DMS 273 (cell line): ENCODE measurements at regions not wholly inside any gene's neighbourhood (a gene's known extent, or its start where the extent isn't known, plus 50 kb on each side); places are given as distances from the start of the nearest gene placed in this dataset.
"Not testable (repeated sequence)": the region's sequence is repeated elsewhere in the genome, so short reads cannot be mapped to it uniquely, and the experiment has no call there.

ENCODE experiments used
- DNase-seq: peaks from one replicate; lab custom pipeline; 2025; ENCODE audit not compliant: unreplicated experiment; lab: John Stamatoyannopoulos, UW

DNA sequence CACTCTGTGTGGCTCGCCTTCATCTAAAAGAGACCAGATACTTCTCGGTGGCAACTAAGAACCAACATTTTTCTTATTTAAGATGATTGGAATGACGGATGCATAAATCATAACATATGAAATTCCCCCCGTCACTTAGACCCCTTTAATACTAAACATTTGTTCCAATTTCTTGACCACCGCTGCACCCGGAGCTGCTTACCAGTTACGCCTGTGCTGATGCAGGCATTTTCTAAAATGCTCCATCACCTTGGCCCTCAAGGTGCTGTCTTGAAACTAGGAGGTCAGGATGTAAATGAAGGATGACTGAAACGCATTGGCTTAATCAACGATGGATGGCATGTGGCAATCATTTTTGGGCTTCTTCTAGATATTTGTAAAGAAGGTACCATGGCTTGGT, 130.0 kb downstream of the CPZ start:
- DNase-seq, result no peak

DNA sequence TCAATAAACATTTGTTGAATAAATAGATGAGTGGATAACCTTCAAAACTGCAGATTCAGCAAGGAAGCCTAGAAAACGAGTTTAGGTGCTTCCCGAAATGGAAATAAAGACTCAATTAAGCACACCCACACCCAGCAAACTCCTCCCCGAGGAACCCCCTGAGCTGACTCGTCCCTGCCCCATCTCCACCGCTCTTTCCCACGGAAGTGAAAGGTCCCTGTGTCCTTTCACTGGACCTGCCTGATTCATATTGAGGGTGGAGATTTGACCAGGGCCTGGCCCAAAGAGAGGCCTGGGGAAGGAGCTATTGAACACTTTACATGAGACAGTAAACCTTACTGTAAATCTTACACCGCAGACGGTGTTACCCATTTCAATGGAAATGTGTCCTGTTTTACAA, 129.1 kb downstream of the CPZ start:
- no peak for DNase-seq

DNA sequence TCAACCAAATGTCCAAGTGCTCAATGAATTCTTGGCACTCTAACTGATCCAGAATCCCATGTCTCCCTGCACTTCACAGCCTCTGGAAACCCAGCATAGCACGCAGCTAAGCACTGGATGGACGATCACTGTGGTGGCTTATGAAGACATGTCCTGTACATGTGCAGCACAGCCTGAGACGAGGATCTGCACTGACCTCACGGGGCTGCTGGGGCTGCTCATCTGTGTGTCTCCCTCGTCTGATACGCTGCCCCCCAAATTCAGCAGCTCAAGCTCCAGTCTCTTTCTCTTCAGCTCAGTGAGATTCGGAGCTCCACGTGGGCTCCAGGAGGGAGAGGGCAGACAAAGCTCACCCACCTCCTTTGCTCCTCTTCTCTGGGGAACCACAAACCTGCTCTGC, 126.9 kb downstream of the CPZ start:
- no peak for DNase-seq

DNA sequence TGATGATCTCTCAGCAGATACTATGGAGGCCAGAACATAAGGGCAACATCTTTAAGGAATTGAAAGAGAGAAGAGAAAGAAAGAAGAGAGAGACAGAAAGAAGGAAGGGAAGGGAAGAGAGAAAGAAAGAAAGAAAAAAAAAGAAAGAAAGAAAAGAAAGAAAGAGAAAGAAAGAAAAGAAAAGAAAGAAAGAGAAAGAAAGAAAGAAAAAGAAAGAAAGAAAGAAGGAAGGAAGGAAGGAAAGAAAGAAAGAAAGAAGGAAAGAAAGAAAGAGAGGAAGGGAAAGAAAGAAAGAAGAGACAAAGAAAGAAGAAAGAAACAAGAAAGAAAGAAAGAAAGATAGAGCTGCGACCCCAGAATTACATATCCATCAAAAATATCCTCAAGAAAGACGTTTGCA, 124.9 kb downstream of the CPZ start:
- not testable (repeated sequence) for DNase-seq

DNA sequence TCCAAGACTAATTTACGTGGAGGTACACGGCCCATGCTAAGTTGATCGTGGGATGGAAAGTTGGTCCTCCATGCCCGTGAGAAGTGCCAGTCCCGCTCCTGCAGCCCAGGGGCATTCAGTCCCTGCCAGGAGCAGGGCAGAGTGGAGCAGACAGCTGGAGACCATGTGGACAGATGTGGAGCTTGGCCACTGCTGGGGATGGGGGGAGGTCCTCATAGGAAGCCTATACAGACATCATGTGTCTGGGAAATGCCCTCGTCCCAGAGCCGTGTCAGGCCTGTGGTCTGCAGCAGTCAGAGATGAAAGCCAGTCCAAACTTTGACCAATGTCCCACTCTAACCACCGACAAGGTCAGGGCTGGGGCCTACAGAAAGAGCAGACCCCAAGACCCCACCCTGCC, 118.4 kb downstream of the CPZ start:
- no peak for DNase-seq

DNA sequence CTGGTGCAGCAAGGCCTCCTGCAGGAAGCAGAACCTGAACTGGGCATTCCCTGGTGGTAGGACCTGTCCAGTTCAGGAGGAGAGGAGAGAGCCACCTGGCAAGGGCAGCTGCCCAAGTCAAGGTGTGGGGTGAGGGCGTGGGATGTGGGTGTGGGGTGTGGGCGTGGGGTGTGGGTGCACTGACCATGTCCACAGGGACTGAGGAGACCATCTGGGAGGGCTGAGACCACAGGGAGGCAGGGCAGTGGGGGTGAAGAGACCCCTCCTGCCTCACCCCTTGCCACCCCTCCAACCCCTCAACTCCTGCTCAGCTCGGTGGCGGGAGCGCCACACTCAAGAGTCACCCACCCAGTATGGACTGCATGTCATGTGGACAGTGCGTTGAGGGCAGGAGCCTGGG, 117.9 kb downstream of the CPZ start:
- DNase-seq, result no peak

DNA sequence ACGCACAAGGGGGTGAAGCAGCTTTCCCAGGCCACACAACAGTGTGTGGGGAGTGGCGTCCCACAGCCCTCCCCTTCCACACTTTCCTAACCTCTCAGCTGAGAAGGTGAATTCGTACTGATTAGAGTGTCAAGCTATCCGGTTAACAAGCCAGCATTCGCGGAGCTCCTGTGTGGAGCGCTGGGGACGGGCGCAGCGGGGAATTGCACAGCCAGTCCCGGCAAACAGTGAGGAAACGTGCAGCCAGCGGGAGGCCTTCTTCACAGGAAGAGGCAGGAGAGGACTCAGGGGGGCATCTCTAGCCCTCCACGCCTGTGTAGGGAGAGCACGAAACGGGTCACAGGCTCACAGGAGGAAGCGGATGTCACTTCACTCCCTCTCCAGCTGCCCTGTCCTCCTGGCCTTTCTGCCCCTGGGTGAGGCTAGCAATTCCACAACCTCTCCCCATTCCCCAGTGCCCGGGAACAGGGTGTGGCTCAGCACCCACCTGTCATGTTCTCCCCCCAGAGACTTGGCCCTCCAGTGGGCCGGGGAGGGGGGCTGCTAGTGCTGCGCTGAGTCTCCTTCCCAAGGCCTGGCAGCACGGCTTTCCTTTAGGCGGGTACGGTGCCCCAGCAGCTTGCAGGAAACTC, 117.3 kb downstream of the CPZ start:
- DNase-seq, result no peak

DNA sequence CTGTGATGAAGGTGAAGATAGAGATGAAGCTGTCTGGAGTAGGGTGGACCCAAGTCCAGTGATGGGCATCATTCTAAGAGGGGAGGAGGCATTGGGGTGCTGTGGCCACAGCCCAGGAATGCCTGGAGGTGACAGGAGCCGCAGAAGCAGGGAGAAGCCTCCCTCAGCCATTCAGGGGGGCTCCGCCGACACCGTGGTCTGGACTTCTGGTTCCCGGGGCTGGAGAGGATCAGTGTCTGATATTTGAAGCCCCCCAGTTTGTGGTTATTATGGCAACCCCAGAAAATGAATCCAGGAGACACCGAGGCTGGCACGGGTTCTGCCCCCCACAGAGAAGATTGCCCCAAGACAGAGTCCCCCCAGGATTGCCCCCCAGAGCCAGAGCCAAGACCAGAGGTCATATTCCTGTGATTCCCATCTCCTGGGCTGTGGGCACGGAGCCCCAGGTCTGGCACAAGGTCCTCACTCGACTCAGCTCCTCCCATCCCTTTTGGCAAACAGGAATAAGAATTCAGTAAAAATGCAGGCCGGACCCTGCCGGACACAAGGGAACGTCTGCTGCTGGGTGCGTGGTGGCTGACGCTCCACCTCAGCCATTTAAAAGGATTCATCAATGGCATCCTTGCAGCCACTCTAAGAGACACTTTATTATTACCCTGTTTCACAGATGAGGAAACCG, 116.6 kb downstream of the CPZ start:
- no peak for DNase-seq

DNA sequence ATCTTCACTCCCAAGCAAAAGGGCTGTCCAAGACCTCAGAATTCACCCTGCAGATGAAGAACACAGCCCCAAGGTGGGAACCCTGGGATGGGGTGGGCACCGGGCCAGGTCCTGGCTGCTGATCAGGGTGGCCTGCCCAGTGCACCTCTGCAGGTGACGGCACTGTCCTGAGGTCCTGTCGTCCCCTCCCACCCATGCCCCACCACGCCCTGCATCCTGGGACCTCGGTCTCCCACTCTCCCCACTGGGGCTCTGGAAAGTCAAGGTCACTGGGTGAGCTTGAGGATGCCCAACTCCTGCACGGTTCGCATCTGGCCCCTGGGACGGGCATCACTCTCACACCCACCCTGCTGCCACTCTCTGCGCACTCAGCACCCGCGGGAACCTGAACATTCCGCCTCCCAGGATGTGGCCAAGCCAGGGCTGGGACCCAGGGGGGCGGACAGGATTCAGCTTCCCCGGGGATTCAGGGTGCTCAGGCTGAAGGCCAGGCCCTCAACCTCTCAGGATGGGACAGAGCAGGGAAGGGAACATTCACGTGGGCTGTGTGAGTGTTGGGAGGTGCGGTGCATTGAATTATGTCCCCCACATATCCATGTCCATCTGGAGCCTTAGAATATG, 115.9 kb downstream of the CPZ start:
- no peak for DNase-seq

DNA sequence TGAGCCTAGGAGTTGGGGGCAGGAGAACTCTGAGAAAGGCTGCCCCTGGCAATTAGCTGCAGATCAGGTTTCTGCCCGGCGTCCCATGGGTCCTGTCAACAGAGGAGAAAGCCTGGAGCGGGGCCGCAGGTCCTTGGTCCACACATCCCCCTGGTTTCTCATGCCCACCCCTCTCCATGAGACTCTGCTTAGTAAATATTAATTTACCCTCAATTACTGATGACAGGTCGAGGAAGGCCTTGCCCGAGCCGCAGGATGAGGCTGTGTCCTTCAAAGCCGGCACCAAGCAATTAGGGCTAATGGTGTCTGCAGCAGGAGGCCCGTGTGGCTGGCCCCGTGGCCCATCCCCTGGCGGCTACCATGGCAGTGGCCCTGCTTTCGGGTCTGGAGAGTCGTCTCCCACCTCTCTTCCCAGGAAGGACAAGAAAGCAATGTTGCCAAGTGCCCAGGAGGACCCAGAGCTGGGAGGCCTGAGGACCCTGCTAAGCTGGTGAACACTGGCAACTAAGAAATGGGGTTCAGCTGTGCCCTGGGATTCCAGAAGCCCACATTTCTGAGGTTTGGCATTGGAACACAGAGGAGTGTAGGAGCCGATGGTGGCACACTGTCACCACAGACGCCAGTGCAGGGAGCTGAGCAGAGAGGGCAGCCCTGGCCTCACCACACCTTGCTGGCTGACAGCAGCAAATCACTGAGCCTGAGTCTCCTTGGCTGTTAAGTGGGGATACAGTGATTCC, 114.6 kb downstream of the CPZ start:
- peak; percentile 11 for DNase-seq

DNA sequence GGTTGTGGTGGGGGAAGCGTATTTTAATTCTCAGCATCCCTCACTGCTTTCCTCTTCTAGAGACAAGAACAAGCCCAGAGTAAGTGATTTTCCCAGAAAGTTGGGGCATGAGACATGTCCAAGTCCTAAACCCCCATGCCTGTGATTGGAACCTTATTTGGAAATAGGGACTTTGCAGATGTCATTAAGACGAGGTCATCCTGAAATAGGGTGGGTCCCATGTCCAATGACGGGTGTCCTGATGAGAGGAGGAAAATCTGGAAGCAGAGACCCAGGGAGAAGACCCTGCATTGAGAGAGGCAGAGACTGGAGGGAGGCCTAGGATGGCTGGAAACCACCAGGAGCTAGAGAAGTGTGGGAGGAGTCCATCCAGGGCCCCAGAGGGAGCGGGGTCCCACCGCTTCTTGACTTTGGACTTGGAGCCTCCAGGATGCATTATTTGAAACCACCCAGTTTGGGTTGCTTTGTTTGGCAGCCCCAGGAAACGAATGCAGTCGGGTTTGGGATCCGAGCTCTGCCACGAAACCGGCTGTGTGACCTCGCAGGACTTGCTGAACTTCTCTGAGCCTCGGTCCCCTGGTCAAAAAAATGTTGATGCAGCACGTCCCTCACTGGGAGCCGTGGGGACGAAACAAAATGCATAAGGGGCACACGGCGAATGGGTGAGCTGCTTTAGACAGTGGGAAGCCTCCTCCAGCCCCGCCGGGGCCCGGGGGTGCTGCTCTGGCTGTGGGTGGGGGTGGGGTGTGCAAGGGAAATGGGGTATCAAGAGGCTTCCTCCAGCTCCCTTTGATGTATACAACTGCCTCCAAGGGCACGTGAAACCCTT, 113.9 kb downstream of the CPZ start:
- no peak for DNase-seq

DNA sequence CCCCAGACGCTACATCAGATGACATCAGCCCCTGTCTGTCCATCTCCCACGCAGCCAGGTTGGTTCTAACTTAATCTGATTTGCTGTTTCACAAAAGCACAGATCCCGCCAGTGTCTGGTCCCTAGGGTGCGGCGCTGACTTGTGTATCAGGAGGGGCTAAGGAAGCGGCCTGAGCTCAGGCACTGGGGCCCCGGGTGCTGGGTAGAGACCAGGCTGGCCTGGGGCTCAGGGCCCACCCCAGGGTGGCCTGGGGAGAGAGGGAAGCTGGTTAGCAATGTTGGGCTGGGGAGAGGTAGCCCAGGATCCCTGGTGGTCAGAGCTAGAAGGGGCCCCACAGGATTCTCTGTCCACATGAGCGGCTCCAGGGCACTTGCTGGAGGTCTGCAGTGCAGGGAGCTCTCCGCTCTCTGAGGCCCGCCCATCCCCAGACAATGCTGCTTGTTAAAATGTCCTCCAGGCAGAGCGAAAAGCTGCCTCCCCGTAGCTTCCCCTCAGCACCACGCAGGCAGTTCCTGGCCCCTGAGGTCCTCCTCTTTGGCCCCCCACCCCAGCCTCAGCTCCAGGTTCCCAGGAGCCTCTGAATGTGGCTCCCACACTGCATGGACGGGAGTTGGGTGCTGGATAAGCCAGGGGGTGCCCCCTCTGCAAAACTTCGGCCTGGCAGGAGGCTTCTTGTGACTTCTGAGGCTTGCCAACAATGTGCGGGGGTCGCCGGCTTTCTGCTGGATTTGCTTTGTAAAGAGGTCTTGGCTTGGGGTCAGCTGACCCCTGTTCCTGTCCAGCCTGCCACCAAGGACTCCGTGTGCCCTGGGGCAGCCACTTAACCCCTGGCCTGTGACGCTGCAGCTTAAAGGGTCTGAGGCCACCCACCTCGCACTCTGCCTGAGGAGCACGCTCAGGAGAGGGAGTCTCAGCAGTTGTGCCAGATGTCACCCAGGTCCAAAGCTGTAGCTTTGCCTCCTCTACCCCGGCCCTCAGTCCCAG, 112.9 kb downstream of the CPZ start:
- DNase-seq, result no peak

DNA sequence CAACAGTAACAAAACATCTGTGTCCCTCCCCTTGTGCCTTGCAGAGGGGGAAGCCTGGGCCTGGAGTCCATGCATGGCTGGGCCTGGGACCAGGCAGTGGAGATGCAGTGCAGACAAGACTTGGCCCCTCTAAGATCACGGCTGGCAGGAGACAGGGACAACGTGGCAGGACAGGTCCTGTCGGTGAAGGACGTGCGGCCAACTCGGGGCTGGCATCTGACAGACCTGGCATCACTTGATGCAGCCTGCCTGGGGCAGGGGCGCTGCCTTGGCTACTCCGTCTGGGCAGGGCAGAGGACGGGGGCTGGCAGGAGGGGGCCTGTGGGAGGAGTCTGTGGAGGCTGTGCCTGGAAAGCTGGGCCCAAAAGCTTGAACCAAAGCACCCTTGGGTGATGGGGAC, 112.1 kb downstream of the CPZ start:
- DNase-seq, result no peak

DNA sequence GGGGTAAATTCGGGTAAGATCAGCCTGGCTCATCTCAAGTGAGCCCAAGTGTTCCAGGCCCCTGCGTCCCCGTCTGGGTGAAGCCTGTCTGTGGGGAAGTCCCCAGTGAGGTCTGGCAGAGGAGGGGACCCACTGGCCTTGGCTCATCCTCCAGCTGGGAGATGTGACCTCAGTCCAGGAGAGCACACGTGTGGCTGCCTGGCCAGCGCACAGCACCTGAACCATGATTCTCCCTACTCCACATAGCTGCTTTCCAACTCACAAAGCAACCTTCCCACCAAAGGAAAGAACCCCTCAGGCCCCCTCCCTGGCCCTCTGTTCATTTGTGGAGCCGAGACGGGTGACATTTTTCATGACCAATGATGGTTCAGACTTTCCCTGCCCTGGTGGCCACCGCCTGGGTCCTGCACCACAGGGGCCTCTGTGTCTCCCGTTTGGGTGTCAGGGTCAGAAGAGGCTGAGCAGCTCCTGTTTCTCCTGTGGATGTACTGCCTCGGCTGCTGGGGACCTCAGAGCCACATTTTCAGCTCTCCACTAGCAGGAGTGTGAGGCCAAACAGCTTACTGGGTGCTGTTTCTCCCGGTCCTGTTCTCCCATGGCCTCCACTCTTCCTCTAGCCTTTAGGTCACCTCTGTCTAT, 111.4 kb downstream of the CPZ start:
- DNase-seq, result no peak

DNA sequence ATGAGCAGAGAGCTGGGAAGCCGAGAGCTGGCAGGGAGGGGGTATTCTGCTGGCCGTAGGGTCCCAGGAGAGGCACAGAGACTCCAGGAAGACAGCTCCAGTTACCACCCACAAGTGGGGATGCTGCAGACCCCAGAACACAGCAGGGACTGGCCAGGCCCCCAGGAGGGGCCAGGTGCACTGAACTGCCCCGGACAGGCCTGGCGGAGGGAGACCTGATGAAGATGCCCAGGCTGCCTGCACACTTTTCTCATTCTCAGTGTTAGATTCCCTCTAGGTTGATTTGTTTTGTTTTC, 110.8 kb downstream of the CPZ start:
- no peak for DNase-seq

DNA sequence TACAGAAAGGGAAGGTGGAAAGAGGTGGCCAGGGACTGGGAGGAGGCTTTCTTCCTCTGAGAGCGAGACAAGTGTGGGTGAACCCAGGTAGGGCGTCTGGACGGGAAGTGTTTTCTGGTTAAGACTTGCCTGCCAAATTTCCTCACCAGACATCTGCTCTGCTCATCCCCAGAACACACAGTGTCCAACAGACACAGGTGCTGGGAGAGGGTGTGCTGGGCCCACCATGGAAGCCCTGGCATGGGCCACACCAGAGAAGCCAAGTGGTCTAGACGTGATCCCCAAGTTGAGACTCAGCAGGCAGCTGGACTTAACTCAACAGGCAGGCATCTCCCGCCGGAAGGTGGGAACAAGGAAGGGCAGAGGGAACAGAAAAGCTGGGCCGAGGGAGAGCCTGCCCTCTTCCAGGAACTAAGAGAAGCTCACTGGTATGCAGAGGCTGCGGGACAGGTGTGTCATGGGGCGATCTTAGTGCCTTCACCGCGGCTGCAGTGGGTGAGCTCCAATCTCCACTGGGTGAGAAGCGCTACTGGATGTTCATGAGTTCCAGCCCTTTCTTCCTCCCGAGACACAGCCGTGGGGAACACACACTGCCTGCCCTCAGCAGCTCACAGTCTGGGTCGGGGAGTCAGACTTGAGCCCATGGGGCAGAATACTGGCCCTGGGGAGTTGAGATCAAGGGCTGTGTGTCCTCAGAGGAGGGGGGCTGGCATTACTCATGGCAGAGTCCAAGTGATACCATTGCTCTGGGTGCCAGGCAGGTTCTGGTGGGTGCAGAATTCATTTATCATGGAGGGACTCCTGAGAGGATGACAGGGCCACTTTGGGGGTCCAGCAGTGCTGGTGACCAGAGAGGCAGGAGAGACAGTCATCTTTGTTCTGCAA, 110.2 kb downstream of the CPZ start:
- DNase-seq, result no peak

DNA sequence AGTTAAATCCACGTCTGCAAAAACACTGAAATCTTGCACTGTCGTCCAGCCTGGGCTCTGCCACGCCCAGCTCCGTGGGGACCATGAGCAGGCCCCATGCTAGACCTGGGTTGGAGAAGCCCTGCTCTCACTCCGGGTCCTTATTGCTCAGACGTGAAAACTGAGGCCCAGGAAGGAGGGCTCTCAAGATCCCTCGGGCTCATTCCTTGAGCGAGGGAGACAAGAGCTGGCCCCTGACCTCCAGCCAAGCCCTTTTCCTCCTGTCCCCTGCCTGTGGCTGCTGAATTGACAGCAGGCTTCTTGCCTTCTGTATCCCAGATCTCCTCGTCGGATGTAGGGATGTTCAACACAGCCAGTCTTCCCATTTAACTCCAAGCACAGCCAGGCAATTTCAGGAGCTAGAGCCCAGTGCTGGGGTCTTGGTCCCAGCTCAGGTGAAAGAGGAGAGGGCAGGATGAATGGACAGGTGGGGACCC, 109.5 kb downstream of the CPZ start:
- no peak for DNase-seq
